ENCODE measurements at regions not wholly inside any gene's neighbourhood (a gene's known extent, or its start where the extent isn't known, plus 50 kb on each side); places are given as distances from the start of the nearest gene placed in this dataset.

DNA sequence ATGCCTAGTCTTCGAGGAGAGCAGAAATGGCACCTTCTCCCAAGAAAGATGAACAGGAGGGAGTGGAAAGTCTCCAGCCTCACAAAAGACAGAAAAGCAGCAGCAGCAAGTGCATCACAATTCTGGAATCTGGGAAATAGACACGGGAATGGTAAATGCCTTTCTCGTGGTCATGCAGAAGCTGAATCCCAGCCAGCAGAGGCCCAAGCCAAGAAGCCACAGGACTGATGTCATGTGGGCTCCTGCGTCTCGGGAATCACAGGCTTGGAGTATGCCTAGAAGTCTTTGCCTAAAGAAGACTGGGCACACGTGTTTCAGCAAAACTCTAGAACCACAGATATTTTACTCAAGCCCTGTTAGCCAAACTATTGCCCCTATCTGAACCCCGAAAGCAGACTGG, 260.3 kb upstream of the PLD5 start:
- Histone ChIP-seq H4K20me1 (ENCODE audit: control insufficient read depth, extremely low read depth, insufficient read depth, low read length) (no peaks in the 10 kb centered on the region), H3K36me3 (ENCODE audit: control insufficient read depth in 2 of 2, extremely low read depth in 1 of 2, insufficient read depth in 2 of 2, low read length in 2 of 2) (no peaks in the 10 kb centered on the region), H3K9me3 (ENCODE audit: control insufficient read depth, low read depth, low read length) (no peaks in the 10 kb centered on the region), H3K9ac (ENCODE audit: control insufficient read depth, extremely low read depth, insufficient read depth, low read length) (no peak overlapping the region), H3K4me2 (ENCODE audit: control insufficient read depth, extremely low read depth, insufficient read depth, low read depth, low read length) (no peak overlapping the region), H3K27ac (ENCODE audit: control insufficient read depth, insufficient read depth, low read length) (no peak overlapping the region), H2AFZ (ENCODE audit: control insufficient read depth, low read length) (no peak overlapping the region), H3K4me3 (ENCODE audit: control insufficient read depth in 2 of 3, extremely low read depth in 1 of 3, insufficient read depth in 2 of 3, low read depth in 1 of 3, low read length in 3 of 3) (no peak overlapping the region), H3K79me2 (ENCODE audit: control insufficient read depth, insufficient read depth, low read length) (no peaks in the 10 kb centered on the region), H3K9me1 (ENCODE audit: control insufficient read depth, extremely low read depth, insufficient read depth, low read length) (no peaks in the 10 kb centered on the region), H3K4me1 (ENCODE audit: control insufficient read depth, extremely low read depth, insufficient read depth, low read length) (no peaks in the 10 kb centered on the region), H3K27me3 (ENCODE audit: control insufficient read depth, extremely low read depth, insufficient read depth, low read length) (no peaks in the 10 kb centered on the region)
- FAIRE-seq (no peak), DNase-seq (ENCODE audit: low read depth, low spot score) (no peak)
- TF ChIP-seq, protein P1, sequence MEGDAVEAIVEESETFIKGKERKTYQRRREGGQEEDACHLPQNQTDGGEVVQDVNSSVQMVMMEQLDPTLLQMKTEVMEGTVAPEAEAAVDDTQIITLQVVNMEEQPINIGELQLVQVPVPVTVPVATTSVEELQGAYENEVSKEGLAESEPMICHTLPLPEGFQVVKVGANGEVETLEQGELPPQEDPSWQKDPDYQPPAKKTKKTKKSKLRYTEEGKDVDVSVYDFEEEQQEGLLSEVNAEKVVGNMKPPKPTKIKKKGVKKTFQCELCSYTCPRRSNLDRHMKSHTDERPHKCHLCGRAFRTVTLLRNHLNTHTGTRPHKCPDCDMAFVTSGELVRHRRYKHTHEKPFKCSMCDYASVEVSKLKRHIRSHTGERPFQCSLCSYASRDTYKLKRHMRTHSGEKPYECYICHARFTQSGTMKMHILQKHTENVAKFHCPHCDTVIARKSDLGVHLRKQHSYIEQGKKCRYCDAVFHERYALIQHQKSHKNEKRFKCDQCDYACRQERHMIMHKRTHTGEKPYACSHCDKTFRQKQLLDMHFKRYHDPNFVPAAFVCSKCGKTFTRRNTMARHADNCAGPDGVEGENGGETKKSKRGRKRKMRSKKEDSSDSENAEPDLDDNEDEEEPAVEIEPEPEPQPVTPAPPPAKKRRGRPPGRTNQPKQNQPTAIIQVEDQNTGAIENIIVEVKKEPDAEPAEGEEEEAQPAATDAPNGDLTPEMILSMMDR (optimal IDR thresholded peaks at IDR 0.05 in 1 of 3, IDR thresholded peaks at IDR 0.05 in 1 of 3, conservative IDR thresholded peaks at IDR 0.05 in 1 of 3; ENCODE audit: extremely low read depth in 1 of 3, insufficient read depth in 2 of 3, low read length in 3 of 3): no peak
- TF ChIP-seq EZH2 (IDR thresholded peaks at IDR 0.05; ENCODE audit: low read length): no peak
- dilution Hi-C loops (cut with MboI; ENCODE audit: extremely low pct_ligation_motif_present, low sequenced_read_pairs): no loop called here

DNA sequence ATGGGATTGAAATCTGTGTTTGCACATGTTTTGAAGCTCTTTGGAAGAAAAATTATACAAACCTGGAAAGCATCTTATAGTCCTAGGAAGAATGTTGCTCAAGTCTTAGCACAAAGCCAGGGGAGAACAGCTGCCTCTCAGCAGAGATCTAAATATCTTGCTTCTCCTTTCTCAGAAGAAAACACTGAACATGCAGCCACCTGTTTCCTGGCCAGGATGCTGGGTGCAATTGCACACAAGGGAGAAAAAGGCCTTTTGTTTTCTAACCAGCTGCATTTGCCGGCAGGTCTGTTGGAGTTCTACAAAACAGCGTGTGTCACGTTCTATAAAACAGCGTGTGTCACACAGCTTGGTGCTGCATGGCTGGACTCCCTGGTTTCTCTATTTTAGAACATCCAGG, 259.6 kb upstream of the PLD5 start:
- Histone ChIP-seq H3K79me2 (ENCODE audit: control insufficient read depth, insufficient read depth, low read length) (no peaks in the 10 kb centered on the region), H3K27ac (ENCODE audit: control insufficient read depth, insufficient read depth, low read length) (no peak overlapping the region), H3K9me3 (ENCODE audit: control insufficient read depth, low read depth, low read length) (no peaks in the 10 kb centered on the region), H3K4me3 (ENCODE audit: control insufficient read depth in 2 of 3, extremely low read depth in 1 of 3, insufficient read depth in 2 of 3, low read depth in 1 of 3, low read length in 3 of 3) (no peak overlapping the region), H4K20me1 (ENCODE audit: control insufficient read depth, extremely low read depth, insufficient read depth, low read length) (no peaks in the 10 kb centered on the region), H3K36me3 (ENCODE audit: control insufficient read depth in 2 of 2, extremely low read depth in 1 of 2, insufficient read depth in 2 of 2, low read length in 2 of 2) (no peaks in the 10 kb centered on the region), H3K4me1 (ENCODE audit: control insufficient read depth, extremely low read depth, insufficient read depth, low read length) (no peaks in the 10 kb centered on the region), H3K9ac (ENCODE audit: control insufficient read depth, extremely low read depth, insufficient read depth, low read length) (no peak overlapping the region), H3K27me3 (ENCODE audit: control insufficient read depth, extremely low read depth, insufficient read depth, low read length) (no peaks in the 10 kb centered on the region), H3K9me1 (ENCODE audit: control insufficient read depth, extremely low read depth, insufficient read depth, low read length) (no peaks in the 10 kb centered on the region), H3K4me2 (ENCODE audit: control insufficient read depth, extremely low read depth, insufficient read depth, low read depth, low read length) (no peak overlapping the region), H2AFZ (ENCODE audit: control insufficient read depth, low read length) (no peak overlapping the region)
- DNase-seq (ENCODE audit: low read depth, low spot score): no peak
- no peak for TF ChIP-seq EZH2 (IDR thresholded peaks at IDR 0.05; ENCODE audit: low read length)
- TF ChIP-seq, protein P1 (optimal IDR thresholded peaks at IDR 0.05 in 1 of 3, IDR thresholded peaks at IDR 0.05 in 1 of 3, conservative IDR thresholded peaks at IDR 0.05 in 1 of 3; ENCODE audit: extremely low read depth in 1 of 3, insufficient read depth in 2 of 3, low read length in 3 of 3): no peak
- no peak for FAIRE-seq
- dilution Hi-C loops (cut with MboI; ENCODE audit: extremely low pct_ligation_motif_present, low sequenced_read_pairs): no loop called here

Measured in keratinocyte (primary cell).